HepG2 (cell line): ENCODE measurements at regions not wholly inside any gene's neighbourhood (a gene's known extent, or its start where the extent isn't known, plus 50 kb on each side); places are given as distances from the start of the nearest gene placed in this dataset.

Experiments
- ATAC-seq: fragments of 200-7000 bp; cut with Tn5 transposase; 3 replicates; pipeline ENCODE4 v1.9.1; 2020; ENCODE audit warnings: mild to moderate bottlenecking, moderate library complexity
- BruUV-seq: library from RNA; stranded (reverse); fragments of 400-500 nt; replicated peaks from 2 replicates; lab custom pipeline; 2021; lab: Mats Ljungman, UMichigan
- CTCF ChIA-PET: fragments of 300-600 bp; formaldehyde crosslinking; extraction: SDS; loops from one replicate; lab custom pipeline; 2021; ENCODE audit warnings: low total read pairs, inconsistent platforms, low intra/inter-chr PET ratio; lab: Yijun Ruan, JAX
- POLR2A ChIA-PET: fragments of 350-600 bp; sonication (Branson Sonifier 250); formaldehyde crosslinking; loops from one replicate; lab custom pipeline; 2020; ENCODE audit warnings: antibody characterized with exemption, inconsistent platforms; lab: Yijun Ruan, JAX
- DNase-seq: peaks from one replicate; pipeline ENCODE4 v3.0.0-alpha.2; 2015; ENCODE audit warnings: low spot score
- FAIRE-seq: peaks from 3 replicates; lab custom pipeline; 2011; peaks lifted over from hg19 to GRCh38; lab: Jason Lieb, UNC
- H2AFZ ChIP-seq: one replicate; pipeline ENCODE4 v1.6.1; 2011; ENCODE audit warnings: low read length, inconsistent platforms
- H3K27ac ChIP-seq: fragments of 300-600 bp; 3 replicates; pipeline ENCODE4 v1.8.0; 2011; ENCODE audit warnings: mixed run types, mild to moderate bottlenecking, mixed read lengths, low read length, inconsistent platforms; ENCODE audit not compliant: insufficient read depth; ENCODE audit errors: extremely low read length
- H3K27me3 ChIP-seq, 2 experiments: fragments of 200-600 bp in 1 of 2; 2 replicates in 1 of 2; 3 replicates in 1 of 2; pipeline versions ENCODE4 v1.6.0 to v1.8.0; 2011; ENCODE audit warnings: low read length in 2 of 2, mild to moderate bottlenecking in 2 of 2, moderate library complexity in 2 of 2, inconsistent platforms in 1 of 2; ENCODE audit not compliant: insufficient read depth in 2 of 2, control insufficient read depth in 1 of 2
- H3K36me3 ChIP-seq, 2 experiments: fragments of 200-600 bp in 1 of 2; replicated peaks in 1 of 2; 2 replicates in 1 of 2; 3 replicates in 1 of 2; pipeline versions ENCODE4 v1.5.1 to v1.8.0; 2011; ENCODE audit warnings: low read length in 2 of 2, inconsistent platforms in 1 of 2; ENCODE audit not compliant: insufficient read depth in 2 of 2, control insufficient read depth in 1 of 2
- H3K4me1 ChIP-seq: 2 replicates; pipeline ENCODE4 v1.5.1; 2012; ENCODE audit warnings: low read length, inconsistent platforms; ENCODE audit not compliant: insufficient read depth
- H3K4me2 ChIP-seq: 2 replicates; pipeline ENCODE4 v1.6.0; 2011; ENCODE audit warnings: low read depth, low read length, inconsistent platforms
- H3K4me3 ChIP-seq, 3 experiments: fragments of 200-600 bp in 1 of 3; sonication (generic), shearing (Covaris generic) in 1 of 3; replicated peaks in 1 of 3; 2 replicates each; pipeline ENCODE4 v1.5.1; 2011 to 2016; ENCODE audit warnings: low read length in 3 of 3, inconsistent platforms in 2 of 3, low read depth in 2 of 3, mild to moderate bottlenecking in 2 of 3, control low read depth in 1 of 3, mixed read lengths in 1 of 3; ENCODE audit not compliant: insufficient read depth in 1 of 3
- H3K79me2 ChIP-seq: one replicate; pipeline ENCODE4 v1.6.1; 2011; ENCODE audit warnings: low read length, inconsistent platforms; ENCODE audit not compliant: insufficient read depth
- H3K9ac ChIP-seq: 2 replicates; pipeline ENCODE4 v1.6.0; 2011; ENCODE audit warnings: mild to moderate bottlenecking, low read depth, low read length, inconsistent platforms; ENCODE audit not compliant: insufficient read depth
- H3K9me3 ChIP-seq: 2 replicates; pipeline ENCODE4 v1.5.1; 2012; ENCODE audit warnings: mild to moderate bottlenecking, low read length
- H4K20me1 ChIP-seq: 2 replicates; pipeline ENCODE4 v1.6.0; 2011; ENCODE audit warnings: inconsistent platforms, mild to moderate bottlenecking, low read length, moderate library complexity; ENCODE audit not compliant: insufficient read depth
- ARID5B ChIP-seq: IDR thresholded peaks from 2 replicates; pipeline ENCODE4 v1.4.0; 2020; ENCODE audit warnings: mild to moderate bottlenecking, missing genetic modification reagents
- BRCA1 ChIP-seq: sonication (generic); formaldehyde crosslinking; IDR thresholded peaks from 2 replicates; pipeline ENCODE4 v1.4.0; 2020; ENCODE audit warnings: missing genetic modification reagents
- CC2D1A ChIP-seq: sonication (generic); formaldehyde crosslinking; IDR thresholded peaks from 2 replicates; pipeline ENCODE4 v1.8.1; 2023; ENCODE audit warnings: mild to moderate bottlenecking, missing genetic modification reagents
- FOSL1 ChIP-seq: sonication (generic); formaldehyde crosslinking; IDR thresholded peaks from 2 replicates; pipeline ENCODE4 v1.9.0; 2021; ENCODE audit warnings: missing genetic modification reagents, borderline replicate concordance
- JUN ChIP-seq: sonication (generic); formaldehyde crosslinking; IDR thresholded peaks from 2 replicates; pipeline ENCODE4 v1.4.0; 2020; ENCODE audit warnings: mild to moderate bottlenecking, missing genetic modification reagents
- MLX ChIP-seq: IDR thresholded peaks from 2 replicates; pipeline ENCODE4 v1.6.1; 2016
- SNRNP70 ChIP-seq: fragments of 200-400 bp; formaldehyde crosslinking; IDR thresholded peaks from 2 replicates; pipeline ENCODE4 v1.6.1; 2017; ENCODE audit warnings: mild to moderate bottlenecking, low read depth, low read length, moderate library complexity
- TCF12 ChIP-seq, 2 experiments: fragments of 450-650 bp in 1 of 2; sonication (generic) in 1 of 2; formaldehyde crosslinking in 1 of 2; IDR thresholded peaks; 2 replicates each; pipeline versions ENCODE4 v1.6.1 to v1.8.0; 2017 to 2022; ENCODE audit warnings: antibody characterized with exemption in 1 of 2, mild to moderate bottlenecking in 1 of 2, missing genetic modification reagents in 1 of 2, moderate library complexity in 1 of 2
- WIZ ChIP-seq: sonication (generic); formaldehyde crosslinking; IDR thresholded peaks from 2 replicates; pipeline ENCODE4 v1.5.1; 2020; ENCODE audit warnings: mild to moderate bottlenecking, missing genetic modification reagents
- ZNF839 ChIP-seq: sonication (generic); formaldehyde crosslinking; IDR thresholded peaks from 2 replicates; pipeline ENCODE4 v1.4.0; 2020; ENCODE audit warnings: missing genetic modification reagents, mild to moderate bottlenecking, borderline replicate concordance
- WGBS: methylation state at CpG from one replicate; pipeline ENCODE4 v1.1.6; 2017; ENCODE audit warnings: low lambda C conversion rate; 5-methylcytosine and 5-hydroxymethylcytosine counted together
- in situ Hi-C: cut with HindIII; loops from 2 replicates; pipeline ENCODE4 v1.10.0; 2017; ENCODE audit warnings: low pct_unique_long_range_greater_than_20kb; ENCODE audit not compliant: extremely low pct_ligation_motif_present
- intact Hi-C: fragments of 100-400 bp; cut with micrococcal nuclease; formaldehyde crosslinking; loops from one replicate; pipeline ENCODE4 v1.10.0; 2022; ENCODE audit not compliant: unreplicated experiment

- TF ChIP-seq ARID5B (CRISPR knock-in tag) (no peak), CC2D1A (CRISPR knock-in tag) (no peak), SNRNP70 (no peak), FOSL1 (CRISPR knock-in tag) (no peak), ZNF839 (CRISPR knock-in tag) (no peak), TCF12 (IDR thresholded peaks at IDR 0.05) (no peak), TCF12 (CRISPR knock-in tag; IDR thresholded peaks at IDR 0.05) (no peak), JUN (no peak), MLX (CRISPR knock-in tag) (no peak), WIZ (CRISPR knock-in tag) (no peak)
Observed at GRCh38 chr10:10366836-10367235, 650.8 kb upstream of the CELF2 start (continued).

- Histone ChIP-seq H3K9ac (no peak overlapping the region), H2AFZ (no peak overlapping the region), H3K36me3 (no peaks in the 10 kb centered on the region), H3K27me3 (no peaks in the 10 kb centered on the region), H3K79me2 (no peaks in the 10 kb centered on the region), H3K4me3 (no peak overlapping the region), H3K27ac (no peak overlapping the region), H4K20me1 (no peaks in the 10 kb centered on the region), H3K4me2 (no peak overlapping the region), H3K9me3 (peaks cover 90% of the 10 kb centered on the region), H3K4me1 (no peaks in the 10 kb centered on the region)
- WGBS: 27% methylated on average over 5 of the region's 6 CpGs
- TF ChIP-seq BRCA1 (CRISPR knock-in tag): no peak
- POLR2A ChIA-PET: no interaction called here
- BruUV-seq: no TSS peak
- intact Hi-C loops (no loop called here), in situ Hi-C loops (no loop called here)
- FAIRE-seq (no peak), DNase-seq (no peak), ATAC-seq (no peak)
- CTCF ChIA-PET: no interaction called here
Observed at GRCh38 chr10:10367264-10367663, 650.4 kb upstream of the CELF2 start.
